Cardiac septum (tissue), 1 donor: ENCODE measurements at regions not wholly inside any gene's neighbourhood (a gene's known extent, or its start where the extent isn't known, plus 50 kb on each side); places are given as distances from the start of the nearest gene placed in this dataset.
"Not testable (repeated sequence)": the region's sequence is repeated elsewhere in the genome, so short reads cannot be mapped to it uniquely, and the experiment has no call there.

Experiments
- DNase-seq: peaks from one replicate; pipeline ENCODE4 v3.0.0-alpha.2; 2020; ENCODE audit warnings: low spot score
- intact Hi-C: fragments of 100-400 bp; cut with DNase I; formaldehyde crosslinking; loops from one replicate; pipeline ENCODE4 v1.14.0; 2022
- donor health status: DM: no; HTN: no; CAD: no.

- intact Hi-C loops, DNase-seq: not testable (repeated sequence)
These were observed 87.7 kb upstream of the POTEM start for GRCh38 chr14:18879547-18879946.

GRCh38 chr14:18880519-18880918, 86.7 kb upstream of the POTEM start:
- intact Hi-C loops, DNase-seq: not testable (repeated sequence)

GRCh38 chr14:18881149-18881859, 85.9 kb upstream of the POTEM start:
- intact Hi-C loops, DNase-seq: not testable (repeated sequence)

- intact Hi-C loops, result not testable (repeated sequence)
These were observed 85.3 kb upstream of the POTEM start for GRCh38 chr14:18881860-18882489.

GRCh38 chr14:18890201-18890600, 77.0 kb upstream of the POTEM start:
- DNase-seq, intact Hi-C loops: not testable (repeated sequence)

More at GRCh38 chr14:18881860-18882489, 85.3 kb upstream of the POTEM start:
- DNase-seq, result not testable (repeated sequence)

GRCh38 chr14:18913860-18914259, 53.4 kb upstream of the POTEM start:
- DNase-seq, intact Hi-C loops: not testable (repeated sequence)

GRCh38 chr14:18914526-18914925, 52.7 kb upstream of the POTEM start:
- intact Hi-C loops, result not testable (repeated sequence)
- peak; percentile 71 for DNase-seq
